D721Med (cell line): ENCODE measurements at regions not wholly inside any gene's neighbourhood (a gene's known extent, or its start where the extent isn't known, plus 50 kb on each side); places are given as distances from the start of the nearest gene placed in this dataset.

Source experiments
- DNase-seq: peaks from one replicate; pipeline ENCODE4 v3.0.0; 2011; ENCODE audit warnings: low spot score; ENCODE audit not compliant: insufficient read length
- FAIRE-seq: peaks from 2 replicates; lab custom pipeline; 2011; peaks lifted over from hg19 to GRCh38; lab: Jason Lieb, UNC
- CTCF ChIP-seq: IDR thresholded peaks from 2 replicates; pipeline ENCODE4 v1.5.1; 2012; ENCODE audit warnings: mild to moderate bottlenecking, control low read depth; ENCODE audit not compliant: insufficient read depth; ENCODE audit errors: missing control alignments

GRCh38 chr4:185872747-185873380, 60.9 kb upstream of the SORBS2 start:
- no peak for TF ChIP-seq CTCF
- DNase-seq = no peak

DNA sequence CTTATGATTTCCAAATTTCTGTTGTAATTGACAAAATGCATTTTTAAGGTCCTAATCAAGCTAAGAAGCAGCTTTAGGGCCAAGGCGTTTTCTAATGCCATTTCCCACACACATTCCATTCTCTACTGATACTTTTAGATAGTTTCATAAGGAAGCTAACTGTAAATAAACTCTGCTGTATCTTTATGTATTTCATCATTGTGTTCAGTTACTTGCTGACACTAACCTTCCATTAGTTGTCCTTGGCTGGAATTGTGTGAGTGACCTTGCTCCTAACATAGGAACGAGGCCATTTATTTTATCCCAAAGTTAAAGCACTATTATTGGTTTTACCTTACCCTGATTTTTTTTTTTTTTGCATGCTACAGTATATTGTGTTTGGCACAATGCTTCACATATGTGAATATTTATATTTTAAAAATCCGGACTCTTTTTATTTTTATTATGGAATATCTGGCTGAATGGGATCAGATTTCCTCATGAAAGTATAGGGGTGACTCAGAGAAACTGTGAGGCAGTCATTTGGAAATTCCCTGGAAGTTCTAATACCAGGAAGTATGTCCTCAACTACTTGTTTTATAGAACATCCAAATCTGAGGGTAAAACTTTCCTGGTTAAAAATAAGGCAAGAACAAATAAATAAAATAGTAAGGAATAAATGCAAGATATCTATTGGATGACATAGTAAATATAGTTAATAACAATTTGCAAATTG, 62.7 kb upstream of the SORBS2 start:
- DNase-seq (no peak), FAIRE-seq (no peak)
- no peak for TF ChIP-seq CTCF

More at GRCh38 chr4:185872747-185873380, 60.9 kb upstream of the SORBS2 start:
- FAIRE-seq = no peak

DNA sequence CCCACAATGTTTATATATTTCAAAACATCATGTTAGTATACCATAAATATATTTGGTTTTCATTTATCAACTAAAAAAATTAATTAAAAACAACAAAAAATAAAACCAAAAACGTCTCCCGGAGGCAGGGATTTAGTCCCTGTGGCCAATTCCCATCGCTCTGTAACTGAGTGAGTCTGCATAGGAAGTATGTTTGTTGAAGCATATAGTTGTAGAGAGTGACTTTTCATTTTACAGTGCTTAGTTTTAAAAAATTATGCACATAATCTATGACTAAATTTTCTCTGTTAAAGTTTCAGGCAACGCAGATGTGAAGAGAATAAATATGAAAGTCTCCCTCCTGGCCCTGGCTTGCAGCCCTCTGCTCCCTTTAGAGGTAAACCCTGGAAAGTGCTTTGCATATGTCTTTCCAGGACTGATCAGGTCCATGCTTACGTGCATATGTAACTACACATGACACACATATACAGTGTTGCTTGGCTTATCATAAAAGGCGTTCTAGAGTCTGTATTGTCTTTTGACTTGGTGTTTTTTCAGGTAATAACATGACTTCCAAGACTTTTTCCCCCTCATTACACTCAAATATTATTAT, 63.4 kb upstream of the SORBS2 start:
- DNase-seq = no peak
- no peak for TF ChIP-seq CTCF
- FAIRE-seq = no peak

DNA sequence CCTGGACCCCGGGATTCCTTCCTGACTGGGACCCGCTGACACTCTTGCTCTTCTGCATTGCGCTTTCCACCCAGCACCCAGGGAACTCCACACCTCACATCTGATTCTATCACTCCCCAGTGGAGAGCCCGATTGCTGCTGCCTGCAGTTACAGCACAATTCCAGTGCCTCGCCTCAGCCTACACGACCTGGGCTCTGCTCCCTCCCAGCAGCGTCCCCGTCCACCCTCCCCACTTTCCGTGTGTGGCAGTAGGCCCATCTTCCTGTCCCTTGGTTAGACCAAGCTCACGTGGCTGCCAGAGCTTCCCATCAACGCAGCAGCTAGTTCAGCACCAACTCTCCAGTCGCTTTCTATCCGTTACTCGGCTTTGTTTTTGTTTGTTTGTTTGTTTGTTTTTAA, 66.6 kb upstream of the SORBS2 start:
- DNase-seq = no peak
- FAIRE-seq = no peak
- no peak for TF ChIP-seq CTCF

- FAIRE-seq (no peak), DNase-seq (no peak)
- TF ChIP-seq CTCF = no peak
Observed at GRCh38 chr4:185879666-185880312, 67.8 kb upstream of the SORBS2 start.

DNA sequence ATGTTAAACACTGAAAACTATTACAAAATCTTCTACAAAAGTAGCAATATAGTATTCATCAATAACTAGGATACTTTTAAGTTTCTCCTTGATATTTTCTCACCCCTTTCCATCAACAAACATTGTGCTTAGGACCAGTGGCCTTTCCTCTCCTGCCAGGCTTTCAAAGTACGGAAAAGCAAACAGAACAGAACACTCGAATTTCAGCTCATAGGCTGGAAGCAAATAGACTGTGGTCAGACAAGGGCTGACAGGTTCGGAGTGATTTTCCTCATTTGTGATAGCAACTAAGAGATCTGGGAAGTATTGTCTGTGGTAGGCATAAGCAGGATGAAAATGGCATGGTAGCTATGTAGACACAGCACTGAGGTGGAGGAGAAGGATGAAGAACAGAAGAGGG, 68.6 kb upstream of the SORBS2 start:
- FAIRE-seq (no peak), DNase-seq (no peak)

More for the DNA sequence above, 68.6 kb upstream of the SORBS2 start:
- TF ChIP-seq CTCF = no peak
